IMR-90 (cell line): ENCODE measurements at regions not wholly inside any gene's neighbourhood (a gene's known extent, or its start where the extent isn't known, plus 50 kb on each side); places are given as distances from the start of the nearest gene placed in this dataset.

ENCODE experiments used
- ATAC-seq: fragments of 200-7000 bp; cut with Tn5 transposase; 2 replicates; pipeline ENCODE4 v1.9.1; 2020; ENCODE audit warnings: low read depth, mild to moderate bottlenecking, moderate library complexity
- BruUV-seq: library from RNA; stranded (reverse); fragments of 400-500 nt; replicated peaks from 2 replicates; lab custom pipeline; 2021; lab: Mats Ljungman, UMichigan
- CTCF ChIA-PET: fragments of 300-600 bp; formaldehyde crosslinking; extraction: SDS; loops from one replicate; lab custom pipeline; 2021; ENCODE audit warnings: antibody characterized with exemption; lab: Yijun Ruan, JAX
- POLR2A ChIA-PET: fragments of 300-600 bp; sonication (Branson Sonifier 250); formaldehyde crosslinking; loops from one replicate; lab custom pipeline; 2022; ENCODE audit warnings: antibody characterized with exemption; ENCODE audit not compliant: unreplicated experiment; lab: Charles Lee
- DNase-seq: peaks from one replicate; pipeline ENCODE4 v3.0.0; 2013
- H2AFZ ChIP-seq: replicated peaks from 2 replicates; pipeline ENCODE3; 2013; ENCODE audit warnings: low read length, mild to moderate bottlenecking; ENCODE audit not compliant: poor library complexity
- H2AK5ac ChIP-seq: 2 replicates; pipeline ENCODE4 v1.6.1; 2013; ENCODE audit warnings: low read depth, low read length, inconsistent platforms
- H2AK9ac ChIP-seq: replicated peaks from 2 replicates; pipeline ENCODE3; 2013; ENCODE audit warnings: mild to moderate bottlenecking, low read depth, low read length, moderate library complexity; ENCODE audit not compliant: poor library complexity
- H2BK120ac ChIP-seq: 2 replicates; pipeline ENCODE4 v1.6.1; 2013; ENCODE audit warnings: low read depth, low read length, inconsistent platforms
- H2BK15ac ChIP-seq: 3 replicates; pipeline ENCODE4 v1.6.1; 2013; ENCODE audit warnings: low read depth, low read length, inconsistent platforms
- H2BK20ac ChIP-seq: 2 replicates; pipeline ENCODE4 v1.6.1; 2013; ENCODE audit warnings: low read depth, mild to moderate bottlenecking, inconsistent platforms, low read length, moderate library complexity
- H2BK5ac ChIP-seq: 2 replicates; pipeline ENCODE4 v1.6.1; 2013; ENCODE audit warnings: mild to moderate bottlenecking, low read depth, low read length, inconsistent platforms; ENCODE audit not compliant: poor library complexity, severe bottlenecking
- H3K14ac ChIP-seq: replicated peaks from 2 replicates; pipeline ENCODE4 v1.6.1; 2013; ENCODE audit warnings: low read depth, low read length, inconsistent platforms
- H3K18ac ChIP-seq: 2 replicates; pipeline ENCODE4 v1.6.1; 2013; ENCODE audit warnings: low read depth, low read length, control low read depth
- H3K23ac ChIP-seq: 2 replicates; pipeline ENCODE4 v1.6.1; 2013; ENCODE audit warnings: low read depth, low read length, inconsistent platforms
- H3K27ac ChIP-seq: 2 replicates; pipeline ENCODE4 v1.5.1; 2013; ENCODE audit warnings: mild to moderate bottlenecking, control low read depth, low read length; ENCODE audit not compliant: insufficient read depth
- H3K27me3 ChIP-seq: 2 replicates; pipeline ENCODE4 v1.6.1; 2013; ENCODE audit warnings: low read length; ENCODE audit not compliant: control insufficient read depth, insufficient read depth
- H3K36me3 ChIP-seq: 2 replicates; pipeline ENCODE4 v1.6.1; 2013; ENCODE audit warnings: low read length, mixed read lengths; ENCODE audit not compliant: control insufficient read depth, insufficient read depth
- H3K4ac ChIP-seq: 2 replicates; pipeline ENCODE4 v1.6.1; 2013; ENCODE audit warnings: low read depth, low read length, inconsistent platforms
- H3K4me1 ChIP-seq: 2 replicates; pipeline ENCODE4 v1.6.1; 2013; ENCODE audit warnings: low read length, mixed read lengths; ENCODE audit not compliant: control insufficient read depth, insufficient read depth
- H3K4me2 ChIP-seq: 2 replicates; pipeline ENCODE4 v1.6.1; 2013; ENCODE audit warnings: low read depth, mild to moderate bottlenecking, control low read depth, low read length, moderate library complexity
- H3K4me3 ChIP-seq: 2 replicates; pipeline ENCODE4 v1.5.1; 2013; ENCODE audit warnings: low read depth, mild to moderate bottlenecking, control low read depth, low read length, moderate library complexity; ENCODE audit not compliant: insufficient read depth
- H3K56ac ChIP-seq: 2 replicates; pipeline ENCODE4 v1.6.1; 2013; ENCODE audit warnings: low read length, inconsistent platforms; ENCODE audit not compliant: insufficient read depth; ENCODE audit errors: extremely low read depth
- H3K79me1 ChIP-seq, 2 experiments: 2 replicates each; pipeline ENCODE4 v1.6.1; 2013; ENCODE audit warnings: low read length in 2 of 2, inconsistent platforms in 1 of 2, low read depth in 1 of 2
- H3K9ac ChIP-seq: 2 replicates; pipeline ENCODE4 v1.6.1; 2013; ENCODE audit warnings: low read depth, low read length, control low read depth
- H3K9me1 ChIP-seq: 2 replicates; pipeline ENCODE4 v1.6.1; 2013; ENCODE audit warnings: low read length, inconsistent platforms; ENCODE audit not compliant: insufficient read depth
- H3K9me3 ChIP-seq: 2 replicates; pipeline ENCODE4 v1.6.1; 2013; ENCODE audit warnings: low read length; ENCODE audit not compliant: control insufficient read depth, insufficient read depth
- H4K20me1 ChIP-seq: 2 replicates; pipeline ENCODE4 v1.6.1; 2013; ENCODE audit warnings: low read length, inconsistent platforms; ENCODE audit not compliant: insufficient read depth
- H4K5ac ChIP-seq: 2 replicates; pipeline ENCODE4 v1.6.1; 2013; ENCODE audit warnings: mild to moderate bottlenecking, low read depth, low read length, control low read depth
- H4K8ac ChIP-seq, 2 experiments: 2 replicates each; pipeline ENCODE4 v1.6.1; 2013; ENCODE audit warnings: low read depth in 2 of 2, low read length in 2 of 2, control low read depth in 1 of 2, inconsistent platforms in 1 of 2
- H4K91ac ChIP-seq: 2 replicates; pipeline ENCODE4 v1.6.1; 2013; ENCODE audit warnings: low read depth, low read length, inconsistent platforms; ENCODE audit not compliant: insufficient read depth
- CEBPB ChIP-seq: IDR thresholded peaks from 2 replicates; pipeline ENCODE4 v1.6.1; 2012; ENCODE audit warnings: low read depth, low read length, improper control_type of control experiment
- WGBS, 2 experiments: methylation state at CpG; one replicate each; pipeline versions ENCODE4 v1.1.5 to v1.1.7; 2013; ENCODE audit warnings: missing lambda C conversion rate in 2 of 2; ENCODE audit not compliant: insufficient read length in 1 of 2; ENCODE audit errors: extremely low coverage in 2 of 2; 5-methylcytosine and 5-hydroxymethylcytosine counted together
- dilution Hi-C: fragments of 300-500 bp; cut with HindIII; formaldehyde crosslinking; loops from one replicate; pipeline ENCODE4 v1.14.3; 2018; ENCODE audit warnings: low sequenced_read_pairs; ENCODE audit not compliant: unreplicated experiment
- in situ Hi-C: fragments of 300-500 bp; cut with MboI; formaldehyde crosslinking; loops from 3 replicates; pipeline ENCODE4 v1.14.3; 2019; ENCODE audit warnings: low sequenced_read_pairs, inconsistent platforms, mixed read lengths
- intact Hi-C: fragments of 100-400 bp; cut with micrococcal nuclease; formaldehyde crosslinking; loops from 2 replicates; pipeline ENCODE4 v1.10.0; 2022
- TF ChIP-seq, protein P1 (sequence below): conservative IDR thresholded peaks from 2 replicates; pipeline ENCODE4 v1.5.1; 2012; ENCODE audit warnings: mild to moderate bottlenecking, low read depth, low read length, improper control_type of control experiment

DNA sequence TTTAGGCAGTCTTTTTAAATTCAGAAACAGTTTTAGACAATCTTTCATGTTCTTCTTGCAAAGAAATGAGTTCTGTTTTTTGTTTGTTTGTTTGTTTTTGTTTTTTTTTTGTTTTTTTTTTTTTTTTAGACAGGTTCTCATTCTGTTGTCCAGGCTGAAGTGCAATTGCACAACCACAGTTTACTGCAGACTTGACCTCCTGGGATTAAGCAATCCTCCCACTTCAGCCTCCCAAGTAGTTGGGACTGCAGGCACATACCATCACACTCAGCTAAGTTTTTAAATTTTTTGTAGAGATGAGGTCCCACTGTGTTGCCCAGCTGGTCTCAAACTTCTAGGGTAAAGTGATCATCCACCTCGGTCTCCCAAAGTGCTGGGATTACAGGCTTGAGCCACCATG lies 96.2 kb downstream of the OTOR start:
- Histone ChIP-seq H2BK5ac (no peak overlapping the region), H2AK9ac (no peak overlapping the region), H4K5ac (no peak overlapping the region), H3K27me3 (no peaks in the 10 kb centered on the region), H2BK120ac (no peak overlapping the region), H3K36me3 (no peaks in the 10 kb centered on the region), H2BK20ac (no peak overlapping the region), H3K4me1 (peaks cover 3% of the 10 kb centered on the region; the same call in 1 of the 2 replicates), H3K27ac (no peak overlapping the region), H3K4me2 (no peak overlapping the region), H3K9me3 (no peaks in the 10 kb centered on the region), H4K20me1 (no peaks in the 10 kb centered on the region), H3K9me1 (no peaks in the 10 kb centered on the region), H4K91ac (no peak overlapping the region), H3K9ac (no peak overlapping the region), H2AK5ac (no peak overlapping the region), H3K56ac (no peak overlapping the region), H3K18ac (no peak overlapping the region), H3K4me3 (no peak overlapping the region), H3K23ac (no peak overlapping the region), H4K8ac (no peak overlapping the region), H2AFZ (no peak overlapping the region), H3K4ac (no peak overlapping the region), H3K14ac (no peak overlapping the region), H3K79me1 (no peaks in the 10 kb centered on the region), H2BK15ac (no peak overlapping the region)
- intact Hi-C loops = no loop called here
- no TSS peak for BruUV-seq
- dilution Hi-C loops = no loop called here
- in situ Hi-C loops = no loop called here
- ChIA-PET POLR2A (no interaction called here), CTCF (no interaction called here)
- TF ChIP-seq CEBPB = peak; percentile 30; the same call in 1 of the 2 replicates
- TF ChIP-seq, protein P1, sequence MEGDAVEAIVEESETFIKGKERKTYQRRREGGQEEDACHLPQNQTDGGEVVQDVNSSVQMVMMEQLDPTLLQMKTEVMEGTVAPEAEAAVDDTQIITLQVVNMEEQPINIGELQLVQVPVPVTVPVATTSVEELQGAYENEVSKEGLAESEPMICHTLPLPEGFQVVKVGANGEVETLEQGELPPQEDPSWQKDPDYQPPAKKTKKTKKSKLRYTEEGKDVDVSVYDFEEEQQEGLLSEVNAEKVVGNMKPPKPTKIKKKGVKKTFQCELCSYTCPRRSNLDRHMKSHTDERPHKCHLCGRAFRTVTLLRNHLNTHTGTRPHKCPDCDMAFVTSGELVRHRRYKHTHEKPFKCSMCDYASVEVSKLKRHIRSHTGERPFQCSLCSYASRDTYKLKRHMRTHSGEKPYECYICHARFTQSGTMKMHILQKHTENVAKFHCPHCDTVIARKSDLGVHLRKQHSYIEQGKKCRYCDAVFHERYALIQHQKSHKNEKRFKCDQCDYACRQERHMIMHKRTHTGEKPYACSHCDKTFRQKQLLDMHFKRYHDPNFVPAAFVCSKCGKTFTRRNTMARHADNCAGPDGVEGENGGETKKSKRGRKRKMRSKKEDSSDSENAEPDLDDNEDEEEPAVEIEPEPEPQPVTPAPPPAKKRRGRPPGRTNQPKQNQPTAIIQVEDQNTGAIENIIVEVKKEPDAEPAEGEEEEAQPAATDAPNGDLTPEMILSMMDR = no peak
- ATAC-seq (no peak), DNase-seq (no peak)
- no CpG with 5 or more reads among the region's 1 CpG for WGBS, 2 experiments
